DND-41 (cell line): ENCODE measurements at regions not wholly inside any gene's neighbourhood (a gene's known extent, or its start where the extent isn't known, plus 50 kb on each side); places are given as distances from the start of the nearest gene placed in this dataset.

Source experiments
- ATAC-seq: fragments of 200-7000 bp; cut with Tn5 transposase; 3 replicates; pipeline ENCODE4 v1.9.1; 2021; ENCODE audit warnings: low read depth; ENCODE audit not compliant: insufficient read depth
- DNase-seq: peaks from one replicate; pipeline ENCODE4 v3.0.0-alpha.2; 2020
- H2AFZ ChIP-seq: 2 replicates; pipeline ENCODE4 v1.6.0; 2012; ENCODE audit warnings: low read depth, low read length
- H3K27ac ChIP-seq: 2 replicates; pipeline ENCODE4 v1.5.1; 2012; ENCODE audit warnings: low read length, inconsistent platforms
- H3K27me3 ChIP-seq: fragments of 200-600 bp; sonication (generic); 2 replicates; pipeline ENCODE4 v1.6.0; 2012; ENCODE audit warnings: low read length, mild to moderate bottlenecking, inconsistent platforms; ENCODE audit not compliant: insufficient read depth, poor library complexity
- H3K36me3 ChIP-seq: 2 replicates; pipeline ENCODE4 v1.5.1; 2012; ENCODE audit warnings: low read length, inconsistent platforms; ENCODE audit not compliant: insufficient read depth
- H3K4me1 ChIP-seq: 2 replicates; pipeline ENCODE4 v1.5.1; 2012; ENCODE audit warnings: mild to moderate bottlenecking, low read length; ENCODE audit not compliant: insufficient read depth
- H3K4me2 ChIP-seq: 2 replicates; pipeline ENCODE4 v1.6.0; 2012; ENCODE audit warnings: mild to moderate bottlenecking, moderate library complexity, low read length, inconsistent platforms; ENCODE audit not compliant: insufficient read depth
- H3K4me3 ChIP-seq, 2 experiments: fragments of 200-600 bp in 1 of 2; shearing (Covaris generic) in 1 of 2; 2 replicates each; pipeline ENCODE4 v1.5.1; 2012 to 2016; ENCODE audit warnings: inconsistent platforms in 2 of 2, low read length in 2 of 2, mild to moderate bottlenecking in 2 of 2, low read depth in 1 of 2, moderate library complexity in 1 of 2
- H3K79me2 ChIP-seq: 2 replicates; pipeline ENCODE4 v1.6.0; 2012; ENCODE audit warnings: low read length, inconsistent platforms; ENCODE audit not compliant: insufficient read depth
- H3K9ac ChIP-seq: 2 replicates; pipeline ENCODE4 v1.6.0; 2012; ENCODE audit warnings: low read depth, mild to moderate bottlenecking, inconsistent platforms, low read length, moderate library complexity
- H3K9me3 ChIP-seq: 2 replicates; pipeline ENCODE4 v1.5.1; 2012; ENCODE audit warnings: low read length, moderate library complexity, mild to moderate bottlenecking, inconsistent platforms; ENCODE audit not compliant: insufficient read depth, severe bottlenecking
- H4K20me1 ChIP-seq: 2 replicates; pipeline ENCODE4 v1.6.0; 2012; ENCODE audit warnings: low read length; ENCODE audit not compliant: insufficient read depth
- CTCF ChIP-seq: IDR thresholded peaks from 2 replicates; pipeline ENCODE4 v1.5.1; 2012; ENCODE audit warnings: borderline replicate concordance, low read length, moderate library complexity, mild to moderate bottlenecking; ENCODE audit not compliant: poor library complexity, severe bottlenecking; ENCODE audit errors: extremely low read depth
- EZH2 ChIP-seq: IDR thresholded peaks from 3 replicates; pipeline ENCODE4 v1.6.1; 2012; ENCODE audit warnings: borderline replicate concordance, low read depth, mild to moderate bottlenecking, moderate library complexity, low read length, inconsistent platforms; ENCODE audit not compliant: severe bottlenecking

GRCh38 chr1:201715801-201716741, 112.9 kb upstream of the IPO9 start:
- TF ChIP-seq EZH2 (no peak), CTCF (no peak)
- DNase-seq = no peak
- Histone ChIP-seq H3K4me2 (no peak overlapping the region), H3K27ac (no peak overlapping the region), H3K9ac (no peak overlapping the region), H3K36me3 (no peaks in the 10 kb centered on the region), H3K79me2 (no peaks in the 10 kb centered on the region), H3K9me3 (no peaks in the 10 kb centered on the region), H3K4me1 (no peaks in the 10 kb centered on the region), H3K4me3 (no peak overlapping the region), H4K20me1 (no peaks in the 10 kb centered on the region), H2AFZ (no peak overlapping the region), H3K27me3 (peaks cover 7% of the 10 kb centered on the region)
- ATAC-seq = no peak

GRCh38 chr1:201716742-201717135, 112.2 kb upstream of the IPO9 start:
- H3K27me3 ChIP-seq = peaks cover 7% of the 10 kb centered on the region
- no peak overlapping the region for H3K27ac ChIP-seq
- H3K36me3 ChIP-seq = no peaks in the 10 kb centered on the region
- no peak overlapping the region for H3K4me3 ChIP-seq
- no peaks in the 10 kb centered on the region for H3K79me2 ChIP-seq
- H3K4me1 ChIP-seq = no peaks in the 10 kb centered on the region
- DNase-seq = no peak
- no peaks in the 10 kb centered on the region for H3K9me3 ChIP-seq
- no peak overlapping the region for H3K4me2 ChIP-seq
- H2AFZ ChIP-seq = no peak overlapping the region
- TF ChIP-seq EZH2 = no peak
- TF ChIP-seq CTCF = no peak
- no peak for ATAC-seq
- H3K9ac ChIP-seq = no peak overlapping the region
- H4K20me1 ChIP-seq = no peaks in the 10 kb centered on the region

DNA sequence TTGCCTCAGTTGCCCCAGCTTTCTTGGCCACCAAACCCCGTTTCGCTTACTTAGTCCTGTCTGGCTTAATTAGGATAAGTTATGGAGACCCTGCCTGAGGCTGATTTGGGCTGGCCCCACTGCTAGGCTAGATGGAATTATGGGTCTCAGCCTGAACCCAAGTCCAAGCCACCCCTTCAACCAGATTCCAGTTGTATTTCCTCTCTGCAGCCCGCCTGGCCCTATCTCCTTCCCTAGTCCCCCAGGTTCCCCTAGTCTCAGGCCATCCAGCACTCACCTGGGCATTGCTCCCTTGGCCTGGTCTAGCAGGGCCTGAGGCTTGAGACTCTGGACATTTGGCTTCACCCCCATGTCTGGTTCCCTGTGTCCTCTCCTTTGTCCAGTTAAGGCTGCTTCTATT, 111.7 kb upstream of the IPO9 start:
- H3K27ac ChIP-seq = no peak overlapping the region
- no peak overlapping the region for H3K4me3 ChIP-seq
- H3K9me3 ChIP-seq = no peaks in the 10 kb centered on the region
- H3K36me3 ChIP-seq = no peaks in the 10 kb centered on the region
- no peak overlapping the region for H2AFZ ChIP-seq
- DNase-seq (no peak), ATAC-seq (no peak)
- H4K20me1 ChIP-seq = no peaks in the 10 kb centered on the region
- H3K27me3 ChIP-seq = peaks cover 4% of the 10 kb centered on the region
- H3K79me2 ChIP-seq = no peaks in the 10 kb centered on the region
- H3K9ac ChIP-seq = no peak overlapping the region
- TF ChIP-seq EZH2 = no peak
- TF ChIP-seq CTCF = no peak
- H3K4me1 ChIP-seq = no peaks in the 10 kb centered on the region
- H3K4me2 ChIP-seq = no peak overlapping the region
